H1 (cell line): ENCODE measurements at regions not wholly inside any gene's neighbourhood (a gene's known extent, or its start where the extent isn't known, plus 50 kb on each side); places are given as distances from the start of the nearest gene placed in this dataset.

Experiments used
- EZH2 ChIP-seq: fragments of 200-600 bp; sonication (generic); IDR thresholded peaks from 2 replicates; pipeline ENCODE4 v1.7.1; 2012; ENCODE audit warnings: low read depth, mild to moderate bottlenecking, moderate library complexity, low read length, inconsistent platforms; ENCODE audit not compliant: severe bottlenecking
- GTF2F1 ChIP-seq: IDR thresholded peaks from 2 replicates; pipeline ENCODE4 v1.6.1; 2012; ENCODE audit warnings: low read depth, low read length, improper control_type of control experiment, borderline replicate concordance
- NRF1 ChIP-seq: IDR thresholded peaks from 2 replicates; pipeline ENCODE4 v1.6.1; 2011; ENCODE audit warnings: mild to moderate bottlenecking, low read depth, low read length, improper control_type of control experiment
- SRF ChIP-seq: IDR thresholded peaks from 2 replicates; pipeline ENCODE4 v1.6.1; 2011; ENCODE audit warnings: mild to moderate bottlenecking, low read depth, low read length, moderate library complexity
- TAF1 ChIP-seq: IDR thresholded peaks from 2 replicates; pipeline ENCODE4 v1.6.1; 2011; ENCODE audit warnings: mild to moderate bottlenecking, low read depth, low read length
- TBP ChIP-seq: IDR thresholded peaks from 2 replicates; pipeline ENCODE4 v1.6.1; 2011; ENCODE audit warnings: low read depth, low read length, improper control_type of control experiment

GRCh38 chr4:115671581-115671980 is 558.2 kb upstream of the NDST4 start (continued):
- no peak for TF ChIP-seq EZH2
- TF ChIP-seq TAF1: no peak
- TF ChIP-seq GTF2F1: no peak
- TF ChIP-seq SRF: no peak
- no peak for TF ChIP-seq NRF1
- no peak for TF ChIP-seq TBP
